Natural killer cell (primary cell): ENCODE measurements at regions not wholly inside any gene's neighbourhood (a gene's known extent, or its start where the extent isn't known, plus 50 kb on each side); places are given as distances from the start of the nearest gene placed in this dataset.

Source experiments
- ATAC-seq, 3 donors: fragments of 150-1000 bp in 2 of 3; fragments of 200-7000 bp in 1 of 3; cut with Tn5 transposase; 1 replicate in 1 of 3; 2 replicates in 2 of 3; pipeline ENCODE4 v1.10.0; 2021; ENCODE audit warnings: mild to moderate bottlenecking in 2 of 3, moderate library complexity in 2 of 3
- DNase-seq, 2 donors: peaks; one replicate each; pipeline versions ENCODE4 v3.0.0 to v3.0.0-alpha.2; 2013 to 2021; ENCODE audit warnings: mixed read lengths in 1 of 2
- H3K27ac ChIP-seq: one replicate; pipeline ENCODE4 v1.5.1; 2013; ENCODE audit warnings: mild to moderate bottlenecking, low read length
- H3K27me3 ChIP-seq: one replicate; pipeline ENCODE4 v1.6.1; 2013; ENCODE audit warnings: low read length; ENCODE audit not compliant: control insufficient read depth, insufficient read depth
- H3K36me3 ChIP-seq: one replicate; pipeline ENCODE4 v1.6.1; 2013; ENCODE audit warnings: low read length; ENCODE audit not compliant: control insufficient read depth, insufficient read depth
- H3K4me1 ChIP-seq: one replicate; pipeline ENCODE4 v1.6.1; 2013; ENCODE audit warnings: low read length; ENCODE audit not compliant: control insufficient read depth, insufficient read depth
- H3K4me3 ChIP-seq: one replicate; pipeline ENCODE4 v1.5.1; 2013; ENCODE audit warnings: low read length
- H3K9me3 ChIP-seq: one replicate; pipeline ENCODE4 v1.6.1; 2013; ENCODE audit warnings: low read length; ENCODE audit not compliant: control insufficient read depth, insufficient read depth
- H3K27ac Mint-ChIP-seq, 2 donors: one replicate each; pipeline ENCODE4 v1.8.0; 2022; ENCODE audit warnings: mild to moderate bottlenecking in 2 of 2, mixed read lengths in 2 of 2, moderate library complexity in 1 of 2
- H3K27me3 Mint-ChIP-seq, 2 donors: one replicate each; pipeline ENCODE4 v1.8.0; 2022; ENCODE audit warnings: low read depth in 2 of 2, mixed read lengths in 2 of 2
- H3K36me3 Mint-ChIP-seq: one replicate; pipeline ENCODE4 v1.8.0; 2022; ENCODE audit warnings: mixed read lengths
- H3K4me1 Mint-ChIP-seq, 2 donors: one replicate each; pipeline ENCODE4 v1.8.0; 2022; ENCODE audit warnings: mixed read lengths in 2 of 2
- H3K4me3 Mint-ChIP-seq: one replicate; pipeline ENCODE4 v1.8.0; 2022; ENCODE audit warnings: mild to moderate bottlenecking, moderate library complexity, mixed read lengths
- H3K9me3 Mint-ChIP-seq, 2 donors: one replicate each; pipeline ENCODE4 v1.8.0; 2022; ENCODE audit warnings: mixed read lengths in 2 of 2
- CTCF ChIP-seq: fragments of 200-600 bp; IDR thresholded peaks from one replicate; pipeline ENCODE4 v1.8.0; 2022; ENCODE audit warnings: antibody characterized with exemption
- WGBS: methylation state at CpG from one replicate; pipeline ENCODE4 v1.1.7; 2013; ENCODE audit warnings: missing lambda C conversion rate; ENCODE audit not compliant: insufficient coverage; 5-methylcytosine and 5-hydroxymethylcytosine counted together
- intact Hi-C: fragments of 100-400 bp; cut with micrococcal nuclease; formaldehyde crosslinking; loops from one replicate; pipeline ENCODE4 v1.14.2; 2022

- TF ChIP-seq CTCF, result no peak
- no peaks in the 10 kb centered on the region for H3K36me3 ChIP-seq
- 86% methylated on average over 4 of the region's 5 CpGs for WGBS
- no peaks in the 10 kb centered on the region for H3K27me3 ChIP-seq
- H3K4me3 ChIP-seq, result no peak overlapping the region
- H3K9me3 ChIP-seq, result no peaks in the 10 kb centered on the region
- no peaks in the 10 kb centered on the region for H3K27me3 Mint-ChIP-seq
- no peak for ATAC-seq
- H3K4me3 Mint-ChIP-seq, result no peak overlapping the region
- no peak overlapping the region for H3K27ac Mint-ChIP-seq
- H3K36me3 Mint-ChIP-seq, result no peaks in the 10 kb centered on the region
- peaks cover 0 to under 1% of the 10 kb centered on the region in 2 donors for H3K9me3 Mint-ChIP-seq
- H3K4me1 ChIP-seq, result no peaks in the 10 kb centered on the region
- DNase-seq, result no peak
- intact Hi-C loops, result no loop called here
- H3K27ac ChIP-seq, result no peak overlapping the region
- no peaks in the 10 kb centered on the region for H3K4me1 Mint-ChIP-seq
These were observed 187.4 kb downstream of the ACTL7B start for GRCh38 chr9:108668191-108668937.

GRCh38 chr9:108666240-108666784, 189.5 kb downstream of the ACTL7B start:
- H3K4me1 ChIP-seq, result no peaks in the 10 kb centered on the region
- H3K27me3 ChIP-seq, result no peaks in the 10 kb centered on the region
- Mint-ChIP-seq H3K27ac (no peak overlapping the region), H3K4me1 (no peaks in the 10 kb centered on the region), H3K4me3 (no peak overlapping the region), H3K9me3 (peaks cover 0 to 2% of the 10 kb centered on the region in 2 donors), H3K27me3 (no peaks in the 10 kb centered on the region), H3K36me3 (no peaks in the 10 kb centered on the region)
- no peaks in the 10 kb centered on the region for H3K36me3 ChIP-seq
- no peak for TF ChIP-seq CTCF
- intact Hi-C loops, result no loop called here
- WGBS, result 66% methylated on average over 3 of the region's 3 CpGs
- DNase-seq, result no peak
- H3K27ac ChIP-seq, result no peak overlapping the region
- H3K4me3 ChIP-seq, result no peak overlapping the region
- no peak for ATAC-seq
- no peaks in the 10 kb centered on the region for H3K9me3 ChIP-seq

GRCh38 chr9:108665521-108666239, 190.1 kb downstream of the ACTL7B start:
- intact Hi-C loops, result no loop called here
- Histone ChIP-seq H3K9me3 (no peaks in the 10 kb centered on the region), H3K27me3 (no peaks in the 10 kb centered on the region), H3K4me1 (no peaks in the 10 kb centered on the region), H3K27ac (no peak overlapping the region), H3K36me3 (no peaks in the 10 kb centered on the region), H3K4me3 (no peak overlapping the region)
- no peaks in the 10 kb centered on the region for H3K4me1 Mint-ChIP-seq
- no peak for DNase-seq
- H3K27ac Mint-ChIP-seq, result no peak overlapping the region
- peaks cover 0 to 2% of the 10 kb centered on the region in 2 donors for H3K9me3 Mint-ChIP-seq
- H3K36me3 Mint-ChIP-seq, result no peaks in the 10 kb centered on the region
- no peak overlapping the region for H3K4me3 Mint-ChIP-seq
- 58% methylated on average over 4 of the region's 4 CpGs for WGBS
- no peak for TF ChIP-seq CTCF
- no peaks in the 10 kb centered on the region for H3K27me3 Mint-ChIP-seq
- ATAC-seq, result no peak
